ENCODE measurements at regions not wholly inside any gene's neighbourhood (a gene's known extent, or its start where the extent isn't known, plus 50 kb on each side); places are given as distances from the start of the nearest gene placed in this dataset.
"Not testable (repeated sequence)": the region's sequence is repeated elsewhere in the genome, so short reads cannot be mapped to it uniquely, and the experiment has no call there.

DNA sequence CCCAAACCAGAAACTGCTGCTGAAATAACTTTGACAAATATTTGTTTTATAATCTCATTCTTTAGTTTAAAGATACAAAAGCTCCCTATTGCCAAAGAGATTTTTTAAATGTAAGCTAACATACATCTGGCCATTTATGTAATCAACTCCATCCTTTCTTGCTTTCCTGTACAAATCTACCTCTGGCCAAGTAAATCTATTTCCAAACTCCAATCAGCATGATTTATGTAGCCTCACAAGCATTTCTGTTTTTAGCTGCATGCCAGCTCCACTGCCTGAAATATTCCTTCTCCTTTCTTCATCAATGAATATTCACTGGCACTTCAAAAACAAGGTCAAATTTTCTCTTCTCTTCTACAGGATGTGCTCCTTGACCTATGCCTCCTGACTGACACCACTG lies 80.0 kb downstream of the SHOX2 start:
- TF ChIP-seq, protein P1, sequence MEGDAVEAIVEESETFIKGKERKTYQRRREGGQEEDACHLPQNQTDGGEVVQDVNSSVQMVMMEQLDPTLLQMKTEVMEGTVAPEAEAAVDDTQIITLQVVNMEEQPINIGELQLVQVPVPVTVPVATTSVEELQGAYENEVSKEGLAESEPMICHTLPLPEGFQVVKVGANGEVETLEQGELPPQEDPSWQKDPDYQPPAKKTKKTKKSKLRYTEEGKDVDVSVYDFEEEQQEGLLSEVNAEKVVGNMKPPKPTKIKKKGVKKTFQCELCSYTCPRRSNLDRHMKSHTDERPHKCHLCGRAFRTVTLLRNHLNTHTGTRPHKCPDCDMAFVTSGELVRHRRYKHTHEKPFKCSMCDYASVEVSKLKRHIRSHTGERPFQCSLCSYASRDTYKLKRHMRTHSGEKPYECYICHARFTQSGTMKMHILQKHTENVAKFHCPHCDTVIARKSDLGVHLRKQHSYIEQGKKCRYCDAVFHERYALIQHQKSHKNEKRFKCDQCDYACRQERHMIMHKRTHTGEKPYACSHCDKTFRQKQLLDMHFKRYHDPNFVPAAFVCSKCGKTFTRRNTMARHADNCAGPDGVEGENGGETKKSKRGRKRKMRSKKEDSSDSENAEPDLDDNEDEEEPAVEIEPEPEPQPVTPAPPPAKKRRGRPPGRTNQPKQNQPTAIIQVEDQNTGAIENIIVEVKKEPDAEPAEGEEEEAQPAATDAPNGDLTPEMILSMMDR (IDR thresholded peaks at IDR 0.05; ENCODE audit: low read depth, low read length), result no peak
- no peak for DNase-seq (ENCODE audit: low read depth, low spot score)
- in situ Hi-C loops (cut with HindIII; ENCODE audit: low sequenced_read_pairs), result no loop called here
- no peak overlapping the region for H3K4me3 ChIP-seq (ENCODE audit: low read depth, low read length)

DNA sequence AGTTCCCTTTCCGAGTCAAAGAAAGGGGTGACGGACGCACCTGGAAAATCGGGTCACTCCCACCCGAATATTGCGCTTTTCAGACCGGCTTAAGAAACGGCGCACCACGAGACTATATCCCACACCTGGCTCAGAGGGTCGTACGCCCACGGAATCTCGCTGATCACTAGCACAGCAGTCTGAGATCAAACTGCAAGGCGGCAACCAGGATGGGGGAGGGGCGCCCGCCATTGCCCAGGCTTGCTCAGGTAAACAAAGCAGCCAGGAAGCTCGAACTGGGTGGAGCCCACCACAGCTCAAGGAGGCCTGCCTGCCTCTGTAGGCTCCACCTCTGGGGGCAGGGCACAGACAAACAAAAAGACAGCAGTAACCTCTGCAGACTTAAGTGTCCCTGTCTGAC lies 86.3 kb downstream of the SHOX2 start:
- DNase-seq (ENCODE audit: low read depth, low spot score); in situ Hi-C loops (cut with HindIII; ENCODE audit: low sequenced_read_pairs); H3K4me3 ChIP-seq (ENCODE audit: low read depth, low read length): not testable (repeated sequence)

DNA sequence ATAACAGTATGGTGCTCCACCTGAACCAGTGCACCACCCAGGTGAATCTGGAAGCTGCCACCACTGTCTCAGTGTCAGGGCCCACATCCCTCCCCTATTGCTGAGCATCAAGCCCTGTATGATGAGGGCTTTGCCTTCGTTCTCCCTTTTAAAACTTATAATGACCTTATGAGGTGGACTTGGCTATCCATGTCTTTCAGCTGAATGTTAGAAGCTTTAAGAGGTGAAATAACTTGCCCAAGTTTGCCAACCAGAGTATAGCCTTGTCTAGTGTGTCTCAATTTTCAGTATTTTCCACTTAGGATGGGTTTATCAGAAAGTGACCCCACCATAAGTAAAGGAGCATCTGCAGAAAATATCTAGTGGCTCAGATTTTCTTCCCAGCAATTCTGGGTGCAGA lies 87.8 kb downstream of the SHOX2 start:
- no peak overlapping the region for H3K4me3 ChIP-seq (ENCODE audit: low read depth, low read length)
- no peak for DNase-seq (ENCODE audit: low read depth, low spot score)
- TF ChIP-seq, protein P1 (IDR thresholded peaks at IDR 0.05; ENCODE audit: low read depth, low read length), result no peak
- in situ Hi-C loops (cut with HindIII; ENCODE audit: low sequenced_read_pairs), result no loop called here

DNA sequence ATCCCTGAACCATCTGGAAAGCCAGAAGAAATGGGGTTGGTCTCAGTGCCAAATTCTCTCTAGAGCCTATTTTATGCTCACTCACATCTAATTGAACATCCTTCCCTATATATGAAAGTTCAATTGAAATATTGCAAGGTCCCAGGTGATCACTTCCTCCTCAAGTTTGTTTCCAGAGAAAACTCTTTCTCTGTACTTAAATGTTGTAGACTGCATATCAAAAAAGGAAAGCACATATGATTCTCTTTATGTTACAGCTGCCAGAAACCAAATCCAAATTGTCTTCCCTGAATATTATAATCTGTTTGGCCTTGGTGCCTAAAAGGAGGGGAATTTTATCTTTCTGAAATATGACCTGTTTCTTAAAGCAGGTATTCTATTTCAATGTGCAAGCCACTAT lies 93.3 kb downstream of the SHOX2 start:
- in situ Hi-C loops (cut with HindIII; ENCODE audit: low sequenced_read_pairs), result no loop called here
- DNase-seq (ENCODE audit: low read depth, low spot score), result no peak
- TF ChIP-seq, protein P1 (IDR thresholded peaks at IDR 0.05; ENCODE audit: low read depth, low read length), result no peak
- no peak overlapping the region for H3K4me3 ChIP-seq (ENCODE audit: low read depth, low read length)

DNA sequence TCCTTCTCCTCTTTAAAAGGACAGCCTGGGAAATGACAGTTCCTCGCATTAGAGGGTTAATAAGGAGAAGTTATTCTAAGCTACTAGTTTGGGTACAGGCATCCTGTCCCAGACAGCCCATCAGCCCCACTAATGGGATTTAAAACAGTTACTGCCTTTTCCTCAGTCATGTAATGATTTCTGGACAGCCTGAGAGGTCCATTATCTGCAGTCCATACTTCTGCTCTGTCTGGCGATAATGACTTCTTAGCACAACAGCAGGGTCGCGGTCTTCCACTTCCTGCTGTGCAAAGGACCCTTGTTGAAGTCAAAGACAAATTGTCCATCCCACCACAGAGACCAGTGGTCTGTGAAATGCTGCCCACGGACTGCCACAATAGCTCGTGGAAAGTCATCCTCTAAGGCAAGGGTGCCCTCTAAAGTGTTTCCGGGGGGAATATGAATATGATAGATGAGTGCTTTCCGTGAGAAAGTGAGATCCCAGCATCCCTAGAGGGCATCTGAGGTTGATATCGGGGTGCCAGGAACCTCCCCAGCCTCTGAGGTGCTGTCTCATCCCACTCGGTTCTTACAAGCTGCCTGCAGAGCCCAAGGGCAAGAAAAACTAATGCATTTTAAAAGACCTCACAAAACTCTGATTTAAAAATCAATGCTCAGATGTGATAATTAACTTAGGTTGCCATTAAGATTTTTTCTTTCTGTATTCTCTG lies 100.7 kb downstream of the SHOX2 start:
- TF ChIP-seq, protein P1 (IDR thresholded peaks at IDR 0.05; ENCODE audit: low read depth, low read length), result no peak
- in situ Hi-C loops (cut with HindIII; ENCODE audit: low sequenced_read_pairs), result no loop called here
- DNase-seq (ENCODE audit: low read depth, low spot score), result no peak

DNA sequence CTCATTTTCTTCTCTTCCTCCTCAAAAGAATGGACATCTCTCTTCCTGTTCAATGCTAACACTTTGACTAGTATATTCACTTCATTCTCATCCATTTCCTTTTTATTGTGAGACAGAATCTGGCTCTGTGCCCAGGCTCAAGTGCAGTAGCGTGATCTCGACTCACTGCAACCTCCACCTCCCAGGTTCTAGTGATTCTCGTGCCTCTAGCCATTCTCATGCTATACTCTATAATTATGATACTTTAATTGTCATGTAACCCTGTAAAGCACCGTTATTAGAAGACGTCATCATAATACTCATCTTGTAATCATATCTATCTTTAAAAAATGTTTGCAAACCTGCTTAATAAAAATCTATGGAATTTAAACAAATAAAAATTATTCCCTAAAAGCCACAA lies 107.0 kb downstream of the SHOX2 start:
- no peak overlapping the region for H3K4me3 ChIP-seq (ENCODE audit: low read depth, low read length)
- no peak for DNase-seq (ENCODE audit: low read depth, low spot score)
- in situ Hi-C loops (cut with HindIII; ENCODE audit: low sequenced_read_pairs), result no loop called here
- TF ChIP-seq, protein P1 (IDR thresholded peaks at IDR 0.05; ENCODE audit: low read depth, low read length), result no peak

More for the DNA sequence above, 100.7 kb downstream of the SHOX2 start:
- no peak overlapping the region for H3K4me3 ChIP-seq (ENCODE audit: low read depth, low read length)

DNA sequence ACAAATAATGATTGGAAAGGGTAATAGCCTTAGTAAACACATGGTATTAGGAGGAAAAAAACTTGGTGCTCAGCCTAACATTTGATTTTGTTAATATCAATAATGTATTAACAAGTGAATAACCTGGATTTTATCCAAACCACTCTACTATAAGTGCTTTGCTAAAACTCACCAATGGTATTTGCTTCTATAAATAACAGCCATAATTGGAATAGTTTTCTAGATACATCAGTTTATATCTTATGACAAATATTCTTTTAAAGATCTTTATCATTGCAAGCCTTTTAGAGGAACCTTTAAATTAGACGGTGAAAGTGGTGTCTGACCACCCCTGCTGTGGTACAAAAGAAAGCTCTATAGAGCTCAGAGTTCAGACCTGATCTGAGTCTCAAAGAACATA lies 123.9 kb downstream of the SHOX2 start:
- TF ChIP-seq, protein P1 (IDR thresholded peaks at IDR 0.05; ENCODE audit: low read depth, low read length), result no peak
- no peak for DNase-seq (ENCODE audit: low read depth, low spot score)
- in situ Hi-C loops (cut with HindIII; ENCODE audit: low sequenced_read_pairs), result no loop called here
- H3K4me3 ChIP-seq (ENCODE audit: low read depth, low read length), result no peak overlapping the region
